CD14-positive monocyte (primary cell): ENCODE measurements at regions not wholly inside any gene's neighbourhood (a gene's known extent, or its start where the extent isn't known, plus 50 kb on each side); places are given as distances from the start of the nearest gene placed in this dataset.

Experiments
- DNase-seq, 3 donors: peaks; one replicate each; pipeline ENCODE4 v3.0.0-alpha.2; 2011 to 2022
- H2AFZ ChIP-seq: 2 replicates; pipeline ENCODE4 v1.6.0; 2012; ENCODE audit warnings: mild to moderate bottlenecking, low read depth, low read length, inconsistent platforms; ENCODE audit not compliant: insufficient read depth, poor library complexity, severe bottlenecking
- H3K27ac ChIP-seq, 2 donors: 1 replicate in 1 of 2; 2 replicates in 1 of 2; pipeline ENCODE4 v1.5.1; 2012 to 2013; ENCODE audit warnings: low read length in 2 of 2, control low read depth in 1 of 2, inconsistent platforms in 1 of 2, low read depth in 1 of 2, mild to moderate bottlenecking in 1 of 2
- H3K27me3 ChIP-seq, 2 donors: one replicate each; pipeline versions ENCODE4 v1.6.0 to v1.6.1; 2011 to 2013; ENCODE audit warnings: low read length in 2 of 2; ENCODE audit not compliant: control insufficient read depth in 2 of 2, insufficient read depth in 2 of 2
- H3K36me3 ChIP-seq, 2 donors: replicated peaks in 1 of 2; 1 replicate in 1 of 2; 2 replicates in 1 of 2; pipeline versions ENCODE4 v1.5.1 to v1.6.1; 2012 to 2013; ENCODE audit warnings: low read length in 2 of 2, control low read depth in 1 of 2, inconsistent platforms in 1 of 2, mild to moderate bottlenecking in 1 of 2; ENCODE audit not compliant: insufficient read depth in 2 of 2, control insufficient read depth in 1 of 2
- H3K4me1 ChIP-seq, 2 donors: 1 replicate in 1 of 2; 2 replicates in 1 of 2; pipeline versions ENCODE4 v1.5.1 to v1.6.1; 2012 to 2013; ENCODE audit warnings: low read length in 2 of 2, control low read depth in 1 of 2, inconsistent platforms in 1 of 2, mild to moderate bottlenecking in 1 of 2, moderate library complexity in 1 of 2; ENCODE audit not compliant: insufficient read depth in 2 of 2, control insufficient read depth in 1 of 2
- H3K4me2 ChIP-seq: replicated peaks from 2 replicates; pipeline ENCODE3; 2012; ENCODE audit warnings: low read length, moderate library complexity, mild to moderate bottlenecking; ENCODE audit not compliant: poor library complexity, severe bottlenecking; ENCODE audit errors: extremely low read depth
- H3K4me3 ChIP-seq, 3 experiments: fragments of 200-600 bp in 1 of 3; sonication (generic) in 1 of 3; replicated peaks in 1 of 3; 1 replicate in 2 of 3; 2 replicates in 1 of 3; pipeline ENCODE4 v1.5.1; 2011 to 2013; ENCODE audit warnings: low read length in 3 of 3, mild to moderate bottlenecking in 3 of 3, control low read depth in 2 of 3, low read depth in 2 of 3, inconsistent platforms in 1 of 3, moderate library complexity in 1 of 3
- H3K79me2 ChIP-seq: 2 replicates; pipeline ENCODE4 v1.6.0; 2012; ENCODE audit warnings: mild to moderate bottlenecking, control low read depth, inconsistent platforms, low read length, moderate library complexity; ENCODE audit not compliant: insufficient read depth
- H3K9ac ChIP-seq: 2 replicates; pipeline ENCODE4 v1.6.0; 2017; ENCODE audit warnings: low read length, mild to moderate bottlenecking; ENCODE audit not compliant: insufficient read depth, poor library complexity, severe bottlenecking
- H3K9me3 ChIP-seq, 2 donors: replicated peaks in 1 of 2; 1 replicate in 1 of 2; 2 replicates in 1 of 2; pipeline versions ENCODE4 v1.5.1 to v1.6.1; 2012 to 2013; ENCODE audit warnings: low read length in 2 of 2, control low read depth in 1 of 2; ENCODE audit not compliant: control insufficient read depth in 1 of 2, insufficient read depth in 1 of 2
- H4K20me1 ChIP-seq: 2 replicates; pipeline ENCODE4 v1.6.0; 2012; ENCODE audit warnings: mild to moderate bottlenecking, low read length, control low read depth, moderate library complexity; ENCODE audit not compliant: insufficient read depth
- H3K27ac Mint-ChIP-seq, 7 donors: one replicate each; pipeline ENCODE4 v1.8.0; 2020; ENCODE audit warnings: mild to moderate bottlenecking in 7 of 7, mixed read lengths in 7 of 7, moderate library complexity in 6 of 7, inconsistent platforms in 2 of 7
- H3K27me3 Mint-ChIP-seq, 3 donors: one replicate each; pipeline ENCODE4 v1.8.0; 2021 to 2022; ENCODE audit warnings: low read depth in 3 of 3, mild to moderate bottlenecking in 3 of 3, mixed read lengths in 3 of 3, moderate library complexity in 3 of 3, inconsistent platforms in 1 of 3
- H3K36me3 Mint-ChIP-seq, 2 donors: one replicate each; pipeline ENCODE4 v1.8.0; 2020; ENCODE audit warnings: mixed read lengths in 2 of 2, inconsistent platforms in 1 of 2, mild to moderate bottlenecking in 1 of 2
- H3K4me1 Mint-ChIP-seq: one replicate; pipeline ENCODE4 v1.8.0; 2020; ENCODE audit warnings: mild to moderate bottlenecking, mixed read lengths
- H3K4me3 Mint-ChIP-seq, 2 donors: one replicate each; pipeline ENCODE4 v1.8.0; 2020; ENCODE audit warnings: mild to moderate bottlenecking in 2 of 2, mixed read lengths in 2 of 2, moderate library complexity in 1 of 2
- H3K9me3 Mint-ChIP-seq, 7 donors: one replicate each; pipeline ENCODE4 v1.8.0; 2020 to 2022; ENCODE audit warnings: mixed read lengths in 7 of 7, mild to moderate bottlenecking in 6 of 7, moderate library complexity in 6 of 7, inconsistent platforms in 2 of 7
- WGBS: methylation state at CpG from one replicate; pipeline ENCODE4 v1.1.5; 2013; ENCODE audit warnings: missing lambda C conversion rate; ENCODE audit not compliant: insufficient coverage; 5-methylcytosine and 5-hydroxymethylcytosine counted together
- intact Hi-C, 2 donors: fragments of 100-400 bp; cut with micrococcal nuclease; formaldehyde crosslinking; loops; one replicate each; pipeline versions ENCODE4 v1.15.0 to v1.15.1; 2023
- TF ChIP-seq, protein P1 (sequence below): fragments of 200-600 bp; IDR thresholded peaks from one replicate; pipeline ENCODE4 v1.8.0; 2022; ENCODE audit warnings: antibody characterized with exemption, mild to moderate bottlenecking

DNA sequence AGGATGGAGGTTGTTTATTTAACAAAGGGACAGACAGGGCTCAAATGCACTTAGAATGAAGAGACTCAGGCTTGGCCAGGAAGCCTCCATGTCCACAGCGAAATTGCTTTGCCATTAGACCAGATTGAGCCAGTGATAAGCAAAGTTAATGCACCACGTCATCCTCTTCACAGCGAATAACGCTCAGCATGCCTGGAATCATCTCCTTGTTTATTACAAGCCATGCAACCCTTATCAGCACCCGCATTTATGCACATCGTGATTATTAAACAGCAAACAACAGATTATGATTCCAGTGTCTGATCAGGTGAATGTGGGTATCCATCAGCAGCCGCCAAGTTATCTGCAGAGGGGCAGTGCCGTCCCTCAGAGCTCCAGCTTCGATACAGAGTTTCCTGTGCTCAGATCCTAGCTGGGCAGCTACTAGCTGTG lies 175.0 kb upstream of the TMEM132C start:
- intact Hi-C loops = no loop called here
- H3K36me3 Mint-ChIP-seq = no peaks in the 10 kb centered on the region
- Histone ChIP-seq H2AFZ (no peak overlapping the region), H3K27ac (no peak overlapping the region), H3K9ac (no peak overlapping the region), H3K36me3 (no peaks in the 10 kb centered on the region), H3K27me3 (no peaks in the 10 kb centered on the region), H4K20me1 (no peaks in the 10 kb centered on the region), H3K4me3 (no peak overlapping the region), H3K4me1 (no peaks in the 10 kb centered on the region), H3K79me2 (no peaks in the 10 kb centered on the region), H3K9me3 (peaks cover 0 to 8% of the 10 kb centered on the region in 2 donors), H3K4me2 (no peak overlapping the region)
- H3K4me3 Mint-ChIP-seq = no peak overlapping the region
- TF ChIP-seq, protein P1, sequence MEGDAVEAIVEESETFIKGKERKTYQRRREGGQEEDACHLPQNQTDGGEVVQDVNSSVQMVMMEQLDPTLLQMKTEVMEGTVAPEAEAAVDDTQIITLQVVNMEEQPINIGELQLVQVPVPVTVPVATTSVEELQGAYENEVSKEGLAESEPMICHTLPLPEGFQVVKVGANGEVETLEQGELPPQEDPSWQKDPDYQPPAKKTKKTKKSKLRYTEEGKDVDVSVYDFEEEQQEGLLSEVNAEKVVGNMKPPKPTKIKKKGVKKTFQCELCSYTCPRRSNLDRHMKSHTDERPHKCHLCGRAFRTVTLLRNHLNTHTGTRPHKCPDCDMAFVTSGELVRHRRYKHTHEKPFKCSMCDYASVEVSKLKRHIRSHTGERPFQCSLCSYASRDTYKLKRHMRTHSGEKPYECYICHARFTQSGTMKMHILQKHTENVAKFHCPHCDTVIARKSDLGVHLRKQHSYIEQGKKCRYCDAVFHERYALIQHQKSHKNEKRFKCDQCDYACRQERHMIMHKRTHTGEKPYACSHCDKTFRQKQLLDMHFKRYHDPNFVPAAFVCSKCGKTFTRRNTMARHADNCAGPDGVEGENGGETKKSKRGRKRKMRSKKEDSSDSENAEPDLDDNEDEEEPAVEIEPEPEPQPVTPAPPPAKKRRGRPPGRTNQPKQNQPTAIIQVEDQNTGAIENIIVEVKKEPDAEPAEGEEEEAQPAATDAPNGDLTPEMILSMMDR = no peak
- WGBS = 72% methylated on average over 5 of the region's 9 CpGs
- no peaks in the 10 kb centered on the region for H3K4me1 Mint-ChIP-seq
- DNase-seq = no peak
- H3K27ac Mint-ChIP-seq = no peak overlapping the region
- peaks cover 0 to 18% (median 9%) of the 10 kb centered on the region in 7 donors for H3K9me3 Mint-ChIP-seq
- H3K27me3 Mint-ChIP-seq = peaks cover 1 to 5% (median 1%) of the 10 kb centered on the region in 3 donors

DNA sequence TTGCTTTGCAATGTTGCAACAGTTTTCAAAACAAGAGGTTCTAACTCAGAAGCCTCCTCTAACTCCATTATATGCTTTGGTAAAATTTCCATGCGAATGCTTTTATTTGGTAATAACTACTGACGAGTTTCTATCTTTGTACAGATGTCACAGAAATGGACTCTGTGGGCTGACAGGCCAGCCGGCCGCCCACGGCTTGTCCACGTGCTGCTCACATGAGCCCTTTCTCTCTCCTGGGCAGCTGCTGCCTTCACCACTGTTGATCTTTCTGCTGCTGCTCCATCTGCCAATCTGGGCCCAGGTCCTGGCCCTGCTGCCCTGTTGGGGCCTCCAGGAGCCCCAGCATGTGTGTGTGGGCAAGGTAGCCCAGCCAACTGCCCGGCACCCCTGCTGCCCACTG lies 168.2 kb upstream of the TMEM132C start:
- Histone ChIP-seq H3K4me1 (no peaks in the 10 kb centered on the region), H3K79me2 (no peaks in the 10 kb centered on the region), H3K27me3 (no peaks in the 10 kb centered on the region), H2AFZ (no peak overlapping the region), H3K9ac (no peak overlapping the region), H3K27ac (no peak overlapping the region), H3K4me3 (no peak overlapping the region), H3K9me3 (peaks cover 0 to 8% of the 10 kb centered on the region in 2 donors), H3K4me2 (no peak overlapping the region), H3K36me3 (no peaks in the 10 kb centered on the region), H4K20me1 (no peaks in the 10 kb centered on the region)
- Mint-ChIP-seq H3K4me3 (no peak overlapping the region), H3K27ac (no peak overlapping the region), H3K9me3 (peaks cover 0 to 13% (median 3%) of the 10 kb centered on the region in 7 donors), H3K36me3 (no peaks in the 10 kb centered on the region), H3K27me3 (peaks cover 0 to 4% (median 0%) of the 10 kb centered on the region in 3 donors), H3K4me1 (no peaks in the 10 kb centered on the region)
- no peak for DNase-seq
- 90% methylated on average over 2 of the region's 7 CpGs for WGBS
- intact Hi-C loops = no loop called here
- TF ChIP-seq, protein P1 = no peak
